ENCODE measurements at regions not wholly inside any gene's neighbourhood (a gene's known extent, or its start where the extent isn't known, plus 50 kb on each side); places are given as distances from the start of the nearest gene placed in this dataset.
A peak's percentile ranks its signal among the peaks of the same experiment; 100 is the strongest.

DNA sequence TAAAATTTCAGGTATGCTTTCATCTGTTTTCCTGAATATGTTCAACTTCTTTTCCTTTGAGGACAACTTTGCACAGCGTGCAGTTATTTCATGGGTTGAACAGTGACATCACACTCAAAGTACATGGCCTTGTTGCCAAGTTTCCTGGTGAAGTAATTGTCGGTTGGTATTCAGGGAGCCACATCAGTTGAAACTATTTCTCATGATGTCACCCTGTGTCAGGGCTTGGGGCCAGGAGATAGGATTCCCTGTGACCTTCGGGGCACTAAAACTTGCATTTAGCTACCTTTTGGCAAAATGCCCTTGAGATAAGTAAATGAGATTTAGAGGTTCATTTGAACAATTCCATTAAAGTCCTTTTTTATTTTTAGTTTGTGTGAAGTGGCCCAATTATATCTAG, 383.9 kb downstream of the SH3GL2 start:
- DNase-seq (ENCODE audit: low read depth in 2 of 2) = peak; percentile 1 to 11
- no peak overlapping the region for H3K4me3 ChIP-seq (replicated peaks in 1 of 2; ENCODE audit: low read depth in 2 of 2, low read length in 2 of 2)
- TF ChIP-seq, protein P1, sequence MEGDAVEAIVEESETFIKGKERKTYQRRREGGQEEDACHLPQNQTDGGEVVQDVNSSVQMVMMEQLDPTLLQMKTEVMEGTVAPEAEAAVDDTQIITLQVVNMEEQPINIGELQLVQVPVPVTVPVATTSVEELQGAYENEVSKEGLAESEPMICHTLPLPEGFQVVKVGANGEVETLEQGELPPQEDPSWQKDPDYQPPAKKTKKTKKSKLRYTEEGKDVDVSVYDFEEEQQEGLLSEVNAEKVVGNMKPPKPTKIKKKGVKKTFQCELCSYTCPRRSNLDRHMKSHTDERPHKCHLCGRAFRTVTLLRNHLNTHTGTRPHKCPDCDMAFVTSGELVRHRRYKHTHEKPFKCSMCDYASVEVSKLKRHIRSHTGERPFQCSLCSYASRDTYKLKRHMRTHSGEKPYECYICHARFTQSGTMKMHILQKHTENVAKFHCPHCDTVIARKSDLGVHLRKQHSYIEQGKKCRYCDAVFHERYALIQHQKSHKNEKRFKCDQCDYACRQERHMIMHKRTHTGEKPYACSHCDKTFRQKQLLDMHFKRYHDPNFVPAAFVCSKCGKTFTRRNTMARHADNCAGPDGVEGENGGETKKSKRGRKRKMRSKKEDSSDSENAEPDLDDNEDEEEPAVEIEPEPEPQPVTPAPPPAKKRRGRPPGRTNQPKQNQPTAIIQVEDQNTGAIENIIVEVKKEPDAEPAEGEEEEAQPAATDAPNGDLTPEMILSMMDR (IDR thresholded peaks at IDR 0.05; ENCODE audit: low read depth, low read length) = no peak

GRCh38 chr9:17963498-17963897, 384.6 kb downstream of the SH3GL2 start:
- no peak for DNase-seq (ENCODE audit: low read depth in 2 of 2)
- TF ChIP-seq, protein P1 (IDR thresholded peaks at IDR 0.05; ENCODE audit: low read depth, low read length) = no peak
- H3K4me3 ChIP-seq (replicated peaks in 1 of 2; ENCODE audit: low read depth in 2 of 2, low read length in 2 of 2) = no peak overlapping the region

DNA sequence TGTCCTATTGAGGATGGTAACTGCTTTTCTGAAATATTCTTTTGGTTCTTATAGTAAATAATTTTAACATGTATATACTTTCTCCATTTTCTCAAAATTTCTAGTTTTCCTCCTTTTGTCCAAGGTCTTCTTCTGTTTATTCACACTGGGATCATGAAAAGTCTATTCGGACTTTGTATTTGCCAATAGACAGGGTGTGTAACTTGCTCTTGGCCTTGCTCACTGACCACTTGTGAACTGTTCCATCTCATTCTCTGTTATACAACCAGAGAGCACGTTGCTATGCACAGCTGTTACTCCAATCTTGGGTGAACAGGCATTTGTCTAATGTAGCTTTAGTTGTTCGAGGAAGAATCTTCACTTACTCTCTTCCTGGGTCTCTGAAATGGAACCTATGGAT, 388.9 kb downstream of the SH3GL2 start:
- TF ChIP-seq, protein P1 (IDR thresholded peaks at IDR 0.05; ENCODE audit: low read depth, low read length) = no peak
- H3K4me3 ChIP-seq (replicated peaks in 1 of 2; ENCODE audit: low read depth in 2 of 2, low read length in 2 of 2) = no peak overlapping the region
- no peak for DNase-seq (ENCODE audit: low read depth in 2 of 2)

- no peak overlapping the region for H3K4me3 ChIP-seq (replicated peaks in 1 of 2; ENCODE audit: low read depth in 2 of 2, low read length in 2 of 2)
- no peak for DNase-seq (ENCODE audit: low read depth in 2 of 2)
- TF ChIP-seq, protein P1 (IDR thresholded peaks at IDR 0.05; ENCODE audit: low read depth, low read length) = no peak
Observed at GRCh38 chr9:17969232-17969631, 390.4 kb downstream of the SH3GL2 start.

- no peak overlapping the region for H3K4me3 ChIP-seq (replicated peaks in 1 of 2; ENCODE audit: low read depth in 2 of 2, low read length in 2 of 2)
- TF ChIP-seq, protein P1 (IDR thresholded peaks at IDR 0.05; ENCODE audit: low read depth, low read length) = no peak
- DNase-seq (ENCODE audit: low read depth in 2 of 2) = no peak
Observed at GRCh38 chr9:17970277-17970676, 391.4 kb downstream of the SH3GL2 start.

- TF ChIP-seq, protein P1 (IDR thresholded peaks at IDR 0.05; ENCODE audit: low read depth, low read length) = no peak
- no peak for DNase-seq (ENCODE audit: low read depth in 2 of 2)
- no peak overlapping the region for H3K4me3 ChIP-seq (replicated peaks in 1 of 2; ENCODE audit: low read depth in 2 of 2, low read length in 2 of 2)
Observed at GRCh38 chr9:17978773-17979172, 399.9 kb downstream of the SH3GL2 start.

DNA sequence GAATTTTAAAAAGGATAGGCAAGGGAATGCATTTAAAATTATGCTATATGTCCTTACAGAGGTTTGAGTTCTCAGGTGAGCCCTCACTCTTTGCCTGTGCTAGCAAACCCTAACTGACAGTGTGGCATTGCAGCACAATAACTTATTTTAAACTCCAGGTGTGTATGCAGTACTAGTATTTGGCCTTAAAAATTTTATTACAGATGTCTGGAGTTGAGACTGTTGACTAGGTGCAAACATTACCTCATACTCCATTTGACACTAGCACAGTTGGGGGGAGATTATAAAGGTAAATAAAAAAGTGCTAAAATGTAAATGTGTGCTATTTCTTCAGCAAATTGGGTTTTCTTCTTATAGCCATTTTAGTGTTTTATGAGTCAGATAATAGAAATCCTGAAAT, 407.7 kb downstream of the SH3GL2 start:
- TF ChIP-seq, protein P1 (IDR thresholded peaks at IDR 0.05; ENCODE audit: low read depth, low read length) = no peak
- DNase-seq (ENCODE audit: low read depth in 2 of 2) = no peak
- no peak overlapping the region for H3K4me3 ChIP-seq (replicated peaks in 1 of 2; ENCODE audit: low read depth in 2 of 2, low read length in 2 of 2)
